Fibroblast of the conjunctiva (primary cell): ENCODE measurements at regions not wholly inside any gene's neighbourhood (a gene's known extent, or its start where the extent isn't known, plus 50 kb on each side); places are given as distances from the start of the nearest gene placed in this dataset.
"Not testable (repeated sequence)": the region's sequence is repeated elsewhere in the genome, so short reads cannot be mapped to it uniquely, and the experiment has no call there.

Experiments
- DNase-seq: peaks from one replicate; pipeline ENCODE4 v3.0.0-alpha.2; 2010; ENCODE audit warnings: low read depth

DNA sequence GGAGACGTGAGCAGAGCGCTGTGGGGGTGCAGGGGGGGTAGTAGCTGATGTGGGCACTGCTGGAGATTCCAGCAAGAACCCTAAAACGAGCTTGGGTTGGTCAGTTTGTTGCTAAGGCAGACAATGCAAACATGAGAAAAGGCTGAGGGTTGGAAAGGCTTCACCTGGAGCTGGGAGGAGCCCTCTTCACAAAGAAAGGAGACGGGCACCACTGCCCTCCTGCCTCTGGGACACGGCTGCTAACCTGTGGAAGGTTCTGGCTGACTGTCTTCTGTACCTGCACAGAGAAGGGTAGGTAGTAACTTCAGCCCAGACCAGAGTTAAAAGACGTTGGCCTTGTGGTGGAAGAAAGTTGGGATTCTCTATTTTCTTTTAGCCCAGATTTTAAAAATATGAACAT, 108.7 kb downstream of the SUCLA2 start:
- DNase-seq = no peak

DNA sequence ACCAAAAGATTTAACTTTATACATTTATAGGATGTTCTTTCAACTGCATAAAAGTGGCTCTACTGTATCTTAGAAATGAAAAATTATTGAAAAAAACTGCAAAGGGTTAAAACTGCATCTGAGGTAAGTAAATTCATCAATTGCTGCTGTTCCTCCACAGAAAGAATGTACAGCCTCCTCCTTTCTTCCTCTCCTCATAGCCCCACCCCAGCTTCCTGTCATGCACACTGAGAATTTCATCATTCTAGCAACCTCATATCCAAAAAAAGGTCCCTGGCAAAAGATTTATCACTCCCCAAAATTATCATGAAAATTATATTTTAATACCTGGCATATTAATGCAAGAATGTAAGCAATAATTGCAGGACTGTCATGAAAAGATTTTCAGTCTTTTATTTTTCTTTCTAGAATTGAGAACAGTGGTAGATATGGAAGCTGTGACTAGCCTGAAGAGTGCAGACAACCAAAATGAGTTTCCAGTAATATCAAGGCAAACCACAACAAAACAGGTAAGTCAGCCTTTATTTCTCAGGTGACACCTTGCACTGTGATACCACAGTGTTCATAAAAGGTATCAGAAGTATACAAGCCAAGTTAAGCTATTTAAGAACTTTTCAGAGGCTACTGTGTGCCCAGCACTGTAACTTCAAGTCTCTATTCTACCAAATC, 110.8 kb downstream of the SUCLA2 start:
- DNase-seq = no peak

DNA sequence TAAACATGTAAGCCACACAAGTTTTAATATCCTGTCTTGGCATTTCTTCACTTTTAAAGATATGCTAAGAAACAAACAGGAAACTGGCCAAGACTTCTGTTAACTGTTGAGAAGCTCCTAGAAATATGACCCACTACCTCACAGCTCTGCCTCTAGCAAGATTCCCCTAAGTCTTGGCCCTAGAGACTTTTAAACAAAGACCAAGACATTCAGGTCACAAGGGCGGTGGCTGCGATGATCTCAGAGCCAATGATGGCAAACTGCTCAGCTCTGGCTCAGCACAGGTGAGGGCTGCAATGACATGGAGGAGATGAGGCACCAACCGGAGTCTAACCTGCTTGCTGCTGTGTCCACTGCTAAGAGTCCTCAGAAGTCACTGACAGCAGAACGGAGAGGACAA, 114.8 kb downstream of the SUCLA2 start:
- DNase-seq = no peak

DNA sequence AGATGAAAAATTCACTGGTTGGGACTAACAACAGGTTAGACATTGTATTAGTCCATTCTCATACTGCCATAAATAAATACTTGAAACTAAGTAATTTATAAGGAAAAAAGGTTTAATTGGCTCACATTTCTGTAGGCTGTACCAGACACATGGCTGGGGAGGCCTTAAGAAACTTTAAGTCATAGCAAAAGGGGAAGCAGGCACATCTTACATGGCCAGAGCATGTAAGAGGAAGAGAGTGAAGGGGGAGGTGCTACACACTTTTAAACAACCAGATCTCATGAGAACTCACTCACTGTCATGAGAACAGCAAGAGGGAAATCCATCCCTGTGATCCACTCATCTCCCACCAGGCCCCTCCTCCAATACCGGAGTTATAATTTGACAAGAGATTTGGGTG, 125.9 kb downstream of the SUCLA2 start:
- no peak for DNase-seq

DNA sequence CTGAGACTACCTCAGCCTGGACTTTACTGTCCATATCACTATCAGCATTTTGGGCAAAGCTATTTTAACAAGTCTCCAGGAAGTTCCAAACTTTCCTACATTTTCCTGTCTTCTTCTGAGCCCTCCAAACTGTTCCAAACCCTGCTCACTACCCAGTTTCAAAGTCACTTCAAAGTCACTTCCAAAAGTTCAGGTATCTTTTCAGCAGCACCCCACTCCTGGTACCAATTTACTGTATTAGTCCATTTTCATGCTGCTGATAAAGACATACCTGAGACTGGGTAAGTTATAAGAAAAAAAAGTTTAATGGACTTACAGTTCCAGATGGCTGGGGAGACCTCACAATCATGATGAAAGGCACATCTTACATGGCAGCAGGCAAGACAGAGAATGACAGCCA, 127.1 kb downstream of the SUCLA2 start:
- not testable (repeated sequence) for DNase-seq

DNA sequence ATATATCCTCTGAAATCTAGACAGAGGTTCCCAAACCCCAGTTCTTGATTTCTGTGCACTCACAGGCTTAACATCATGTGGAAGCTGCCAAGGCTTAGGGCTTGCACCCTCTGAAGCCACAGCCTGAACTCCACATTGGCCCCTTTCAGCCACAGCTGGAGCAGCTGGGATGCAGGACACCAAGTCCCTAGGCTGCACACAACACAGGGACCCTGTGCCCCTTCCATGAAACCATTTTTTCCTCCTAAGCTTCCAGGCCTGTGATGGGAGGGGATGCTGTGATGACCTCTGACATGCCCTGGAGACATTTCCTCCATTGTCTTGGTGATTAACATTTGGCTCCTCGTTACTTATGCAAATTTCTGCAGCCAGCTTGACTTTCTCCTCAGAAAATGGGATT, 127.8 kb downstream of the SUCLA2 start:
- not testable (repeated sequence) for DNase-seq

DNA sequence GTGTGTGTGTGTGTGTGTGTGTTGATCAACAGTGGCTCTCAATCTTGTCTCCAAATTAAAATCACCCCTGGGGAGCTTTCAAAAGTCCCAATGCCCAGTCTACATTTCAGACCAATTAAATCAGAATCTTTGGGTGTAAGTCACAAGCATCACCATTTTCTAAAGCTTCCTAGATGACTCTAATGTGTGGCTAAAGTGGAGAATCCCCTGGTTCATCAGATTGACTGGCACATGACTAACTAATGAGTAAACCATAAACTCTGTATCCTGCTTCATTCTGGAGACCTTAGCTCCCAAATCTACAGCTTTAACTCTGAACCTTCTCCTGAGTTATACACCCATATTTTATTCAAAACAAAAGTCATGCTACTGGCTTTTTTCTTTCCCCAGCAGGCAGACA, 131.3 kb downstream of the SUCLA2 start:
- DNase-seq = no peak

DNA sequence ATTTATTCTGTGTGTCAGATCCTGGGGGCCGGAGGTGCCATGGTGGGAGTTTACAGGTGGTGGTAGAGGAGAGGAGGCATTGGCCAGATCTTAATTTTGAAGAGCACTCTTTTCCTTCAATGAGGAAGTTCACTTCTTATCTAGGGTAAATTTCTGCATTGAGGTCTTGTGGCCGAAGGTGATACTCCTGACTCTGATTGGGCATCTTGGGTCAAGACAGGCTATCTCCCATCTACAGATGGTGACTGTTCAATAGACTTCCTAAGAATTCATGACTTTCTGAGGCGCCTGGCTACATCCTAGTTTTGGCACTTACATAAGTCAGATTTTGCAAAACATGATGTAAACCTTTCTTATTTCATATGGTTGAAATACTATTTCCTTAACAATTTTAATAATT, 135.2 kb downstream of the SUCLA2 start:
- no peak for DNase-seq

DNA sequence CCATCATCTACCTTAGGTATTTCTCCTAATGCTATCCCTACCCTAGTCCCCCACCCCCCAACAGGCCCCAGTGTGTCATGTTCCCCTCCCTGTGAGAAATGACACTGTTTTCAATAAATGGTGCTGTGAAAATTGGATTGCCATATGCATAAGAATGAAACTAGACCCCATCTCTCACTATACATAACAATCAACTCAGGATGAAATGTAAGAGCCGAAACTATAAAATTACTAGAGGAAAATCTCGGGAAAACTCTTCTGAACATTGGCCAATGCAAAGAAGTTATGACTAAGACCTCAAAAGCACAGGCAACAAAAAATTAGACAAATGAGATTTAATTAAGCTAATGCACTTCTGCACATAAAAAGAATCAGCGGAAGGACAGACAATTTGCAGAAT, 138.2 kb downstream of the SUCLA2 start:
- DNase-seq = no peak

DNA sequence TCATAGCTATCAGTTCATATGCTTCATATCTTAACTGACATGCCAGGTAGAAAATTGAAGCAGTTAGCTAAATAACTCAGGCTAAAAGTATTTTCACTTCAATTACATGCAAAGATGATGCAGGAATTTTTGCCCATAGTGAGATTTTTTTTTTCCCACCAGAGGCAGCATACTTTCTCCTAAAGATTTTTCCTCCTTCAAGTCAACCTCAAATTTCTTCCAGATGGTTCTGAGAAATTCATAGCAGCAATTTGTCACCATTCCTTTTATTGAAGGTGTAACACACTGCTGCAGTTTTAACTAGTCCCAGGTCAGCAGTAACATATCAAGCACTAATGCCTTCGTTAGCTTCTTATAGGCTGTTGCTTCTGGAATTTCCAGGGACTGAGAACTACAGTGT, 141.9 kb downstream of the SUCLA2 start:
- DNase-seq = no peak

DNA sequence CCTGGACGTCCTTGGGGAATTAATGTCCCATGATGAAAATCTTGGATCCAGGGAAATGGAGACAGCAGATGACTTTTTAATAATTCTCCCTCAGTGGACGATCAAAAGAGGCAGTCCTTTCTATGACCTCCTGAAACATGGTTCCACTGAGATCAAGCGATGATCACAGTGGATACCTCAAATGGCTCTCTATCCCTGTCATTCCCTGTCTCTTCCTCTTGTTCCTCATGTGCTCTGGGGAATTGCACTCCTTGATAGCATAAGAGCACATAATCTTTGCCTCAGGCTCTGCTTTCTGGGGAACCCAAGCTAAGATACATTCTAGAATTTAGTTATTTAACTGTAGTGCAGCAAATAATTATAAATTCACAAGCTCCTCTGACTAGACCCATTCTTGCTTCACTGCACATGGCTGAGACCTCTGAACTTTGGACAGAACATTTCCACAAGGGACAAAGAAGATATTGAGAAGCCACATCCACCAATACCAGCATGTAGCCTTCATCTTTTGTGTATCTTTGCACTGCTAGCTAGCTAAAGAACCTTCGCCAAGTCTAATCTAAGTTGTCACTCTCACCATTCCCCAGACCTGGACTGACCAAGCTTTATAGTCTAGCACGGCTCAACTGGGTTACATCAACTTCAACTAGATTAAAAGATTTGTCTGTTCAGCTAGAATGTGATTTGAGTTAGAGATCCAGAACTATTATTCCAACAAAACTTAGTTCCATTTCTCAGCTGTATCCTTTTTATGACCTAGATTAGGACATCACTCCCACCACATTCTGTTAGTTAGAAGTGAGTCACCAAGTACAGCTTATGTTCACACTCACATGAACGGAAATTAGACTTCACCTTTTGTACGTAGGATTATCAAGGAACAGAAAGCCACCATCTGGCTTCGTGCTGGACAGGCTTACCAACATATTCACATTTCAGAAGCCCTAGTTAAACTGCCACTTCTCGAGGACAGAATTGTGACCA, 142.7 kb downstream of the SUCLA2 start:
- no peak for DNase-seq

DNA sequence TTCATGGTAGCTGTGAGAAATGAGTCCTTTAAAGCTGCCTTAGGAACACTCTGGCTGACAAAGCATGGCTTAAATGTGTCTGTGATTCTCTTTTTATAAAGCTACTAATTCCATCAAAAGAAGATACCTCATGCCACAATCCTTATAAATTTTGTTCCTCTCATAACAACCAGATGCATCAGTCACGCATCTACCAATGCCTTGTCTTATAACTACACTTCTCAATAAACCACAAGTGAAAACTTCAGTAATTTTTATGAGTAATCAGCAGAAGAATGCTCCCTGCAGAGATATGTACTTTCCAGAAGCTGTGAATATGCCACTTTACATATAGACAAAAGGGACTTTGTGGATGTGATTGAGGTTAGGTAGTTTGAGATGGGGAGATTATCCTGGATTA, 147.8 kb downstream of the SUCLA2 start:
- no peak for DNase-seq

DNA sequence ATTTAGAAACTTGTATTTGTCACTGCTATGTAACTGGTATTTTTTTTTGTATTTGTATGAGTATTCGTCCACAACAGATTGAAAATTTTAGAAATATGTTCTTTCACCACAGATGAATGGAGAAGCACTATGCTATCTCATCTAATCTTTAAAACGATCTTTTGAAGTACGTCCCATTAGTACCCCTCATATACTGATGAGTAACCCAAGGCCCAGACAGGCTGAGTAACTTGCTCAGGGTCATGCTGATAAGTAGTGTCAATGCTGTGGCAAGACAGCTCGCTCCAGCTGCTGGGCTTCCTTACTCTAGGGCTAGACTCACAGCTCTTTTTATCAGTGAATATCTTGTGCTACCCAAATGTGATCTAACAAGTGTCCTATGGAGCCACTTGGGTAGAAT, 154.2 kb downstream of the SUCLA2 start:
- no peak for DNase-seq

DNA sequence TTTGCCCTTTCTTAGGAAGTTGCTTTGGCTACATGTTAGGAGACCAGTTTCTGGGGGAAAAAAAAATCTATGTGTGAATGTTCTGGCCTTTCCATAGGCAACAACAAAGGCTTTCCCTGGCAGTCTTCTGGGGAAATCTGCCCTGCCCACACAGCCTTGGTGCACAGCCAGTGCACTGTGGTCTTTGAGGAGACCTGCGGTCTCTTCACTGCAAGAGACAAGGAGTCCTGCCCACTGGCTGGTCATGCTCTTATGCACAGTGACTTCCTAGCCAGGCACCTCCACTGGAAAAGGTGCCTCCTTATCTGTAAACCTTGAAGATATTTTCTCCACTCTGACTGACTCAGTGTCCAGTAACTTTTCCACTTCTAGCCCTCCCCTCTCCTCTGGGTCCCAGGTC, 155.1 kb downstream of the SUCLA2 start:
- no peak for DNase-seq

DNA sequence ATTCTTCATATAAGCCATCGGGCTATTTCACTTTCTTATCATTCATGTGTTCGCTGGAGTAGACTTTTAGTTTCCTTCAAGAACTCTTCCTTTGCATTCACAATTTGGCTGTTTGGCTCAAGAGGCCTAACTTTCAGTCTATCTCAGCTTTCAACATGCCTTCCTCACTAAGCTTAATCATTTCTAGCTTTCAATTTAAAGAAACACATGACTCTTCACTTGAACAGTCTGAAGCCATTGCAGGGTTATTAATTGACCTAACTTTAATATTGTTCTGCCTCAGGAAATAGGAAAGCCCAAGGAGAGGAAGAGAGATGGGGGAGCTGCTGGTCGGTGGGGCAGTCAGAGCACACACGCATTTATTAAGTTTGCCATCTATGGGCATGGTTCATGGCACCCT, 158.1 kb downstream of the SUCLA2 start:
- no peak for DNase-seq

DNA sequence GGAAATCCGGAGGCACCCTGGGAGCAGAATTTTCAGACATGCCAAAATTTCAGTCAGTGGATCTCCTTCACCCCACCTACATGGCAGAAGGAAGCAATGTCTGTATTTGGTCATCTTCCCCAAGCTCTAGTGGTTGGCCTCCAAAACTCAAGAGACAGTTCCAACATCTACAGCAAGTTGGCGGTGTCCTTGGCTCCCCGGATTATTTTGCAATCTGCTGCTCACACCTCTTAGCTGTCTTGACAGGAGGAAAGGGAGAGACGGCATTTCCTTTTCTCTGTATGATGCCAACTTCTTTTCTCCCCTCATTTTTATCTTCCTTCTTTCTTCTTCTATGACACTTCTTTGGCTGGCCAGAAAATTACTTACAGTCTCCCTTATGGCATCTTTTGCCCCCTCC, 159.9 kb downstream of the SUCLA2 start:
- no peak for DNase-seq

DNA sequence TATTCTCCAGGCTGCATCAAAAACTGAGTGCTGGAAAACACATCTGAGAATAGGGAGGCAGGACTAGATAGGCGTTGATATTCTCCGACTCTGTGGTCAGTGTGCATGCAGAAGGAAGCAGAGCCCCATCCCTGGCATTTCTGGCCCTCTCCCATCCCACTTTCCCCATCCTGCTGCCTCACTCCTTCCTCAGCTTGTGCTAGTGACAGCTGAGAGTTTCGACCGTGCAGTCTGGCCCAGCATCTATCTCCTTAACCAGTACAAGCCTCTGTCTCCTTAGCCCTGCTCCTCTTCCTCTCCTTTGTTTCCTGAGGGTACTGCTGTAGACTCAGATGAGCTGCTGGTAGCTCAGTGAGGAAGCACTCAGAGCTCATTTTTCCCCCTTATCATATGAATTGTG, 163.2 kb downstream of the SUCLA2 start:
- DNase-seq = no peak

DNA sequence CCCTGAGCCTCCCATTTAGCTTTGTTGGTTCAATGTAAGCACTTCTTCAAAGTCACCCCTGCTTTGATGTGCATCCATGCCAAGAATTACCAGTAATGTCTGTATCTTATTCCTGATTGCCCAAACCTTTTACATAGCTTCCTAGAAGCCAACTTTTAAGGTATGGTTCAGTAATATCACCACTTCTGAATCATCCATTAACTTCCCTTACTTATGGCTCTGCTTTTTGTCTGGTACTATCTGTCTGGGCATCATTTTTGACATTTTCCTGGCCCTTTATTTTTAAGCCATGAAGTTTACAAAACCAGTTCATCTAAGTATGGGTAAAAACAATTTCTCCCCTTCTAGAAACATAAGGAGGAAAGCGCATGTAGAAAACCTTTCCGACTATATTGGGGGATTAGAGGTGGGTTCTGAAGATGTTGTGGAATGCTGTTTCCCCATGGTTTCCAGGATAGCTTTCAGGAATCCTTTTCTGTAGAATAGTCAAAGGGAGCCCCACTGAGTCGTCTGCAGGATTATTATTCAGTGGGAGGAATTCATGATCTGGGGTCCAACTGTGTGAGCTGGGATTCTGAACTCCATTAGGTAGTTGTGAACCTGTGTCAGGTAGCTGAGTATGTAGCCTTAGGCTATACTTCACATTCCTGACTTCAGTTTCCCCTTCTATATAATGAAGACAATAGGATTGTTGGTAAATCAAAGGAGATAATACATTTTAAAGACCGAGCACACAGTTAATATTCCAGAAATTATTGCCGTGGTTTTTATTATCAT, 163.8 kb downstream of the SUCLA2 start:
- DNase-seq = no peak

DNA sequence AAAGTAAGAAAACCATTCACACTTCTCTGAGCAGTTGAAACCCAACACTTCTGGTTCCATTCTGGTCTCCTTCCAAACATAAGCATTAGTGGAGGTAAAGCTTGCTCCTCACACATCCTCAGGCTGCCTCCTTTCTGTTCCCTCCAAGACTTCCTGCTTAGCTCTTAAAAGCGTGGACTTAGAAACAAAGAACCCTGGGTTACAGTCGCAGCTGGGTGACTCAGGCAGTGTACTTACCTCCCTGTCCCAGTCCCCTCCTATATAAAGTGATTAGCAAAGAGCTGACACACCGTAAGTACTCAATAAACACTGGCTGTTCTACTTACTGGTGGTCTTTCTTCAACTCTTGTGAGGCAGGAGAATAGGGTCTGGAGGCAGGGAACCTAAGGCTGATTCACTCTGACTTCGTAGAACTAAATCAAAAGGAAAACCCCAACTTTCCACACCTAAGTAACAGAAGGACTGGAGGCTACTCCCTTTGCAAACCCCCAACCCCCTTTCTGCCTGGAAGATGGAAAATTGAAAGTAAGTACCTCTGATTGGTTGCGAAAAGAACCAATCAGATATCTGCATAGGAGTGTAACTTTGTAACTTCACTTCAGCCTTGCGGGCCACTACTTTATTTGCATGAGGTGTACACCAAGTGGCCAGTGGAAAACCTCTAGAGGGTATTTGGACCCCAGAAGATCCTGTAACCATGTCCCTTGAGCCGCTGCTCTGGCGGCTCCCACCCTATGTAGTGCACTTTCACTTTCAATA, 165.4 kb downstream of the SUCLA2 start:
- no peak for DNase-seq

DNA sequence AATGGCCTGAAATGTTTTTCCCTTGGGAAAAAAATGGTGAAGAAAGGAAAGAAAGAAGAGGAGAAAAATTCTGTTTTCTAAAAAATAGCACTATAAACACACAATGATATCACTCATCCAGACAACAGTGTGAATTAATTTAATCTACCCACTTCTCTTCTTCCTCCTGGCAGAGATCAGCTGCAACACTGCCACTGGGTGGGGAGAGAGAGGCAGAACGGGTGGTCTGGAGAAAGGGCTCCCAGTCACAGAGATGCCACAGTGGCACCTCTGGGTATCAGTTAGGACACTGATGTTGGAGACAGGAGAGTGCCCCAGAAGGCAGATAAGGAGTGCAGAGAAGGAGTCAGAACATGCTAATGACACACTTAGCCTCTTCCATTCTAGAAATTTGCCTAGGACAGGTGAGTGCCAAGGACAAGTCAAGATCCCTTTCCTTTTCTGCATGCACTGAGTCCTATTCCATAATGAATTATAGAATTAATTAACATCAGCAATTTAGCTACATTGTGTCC, 168.6 kb downstream of the SUCLA2 start:
- DNase-seq = no peak

DNA sequence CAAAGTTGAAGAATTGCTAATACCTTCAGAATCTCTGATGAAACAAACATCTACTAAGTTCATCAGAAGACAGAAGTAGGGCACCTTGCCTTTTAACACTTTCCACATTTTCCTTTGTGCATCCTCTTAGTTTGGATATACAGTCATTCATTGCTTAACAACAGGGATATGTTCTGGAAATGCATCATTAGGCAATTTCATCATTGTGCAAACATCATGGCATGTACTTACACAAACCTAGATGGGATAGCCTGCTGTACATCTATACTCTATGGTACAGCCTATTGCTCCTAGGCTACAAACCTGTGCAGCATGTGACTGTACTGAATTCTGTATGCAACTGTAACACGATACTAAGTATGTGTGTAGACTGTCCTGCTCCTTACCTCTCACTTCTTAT, 169.8 kb downstream of the SUCLA2 start:
- no peak for DNase-seq

DNA sequence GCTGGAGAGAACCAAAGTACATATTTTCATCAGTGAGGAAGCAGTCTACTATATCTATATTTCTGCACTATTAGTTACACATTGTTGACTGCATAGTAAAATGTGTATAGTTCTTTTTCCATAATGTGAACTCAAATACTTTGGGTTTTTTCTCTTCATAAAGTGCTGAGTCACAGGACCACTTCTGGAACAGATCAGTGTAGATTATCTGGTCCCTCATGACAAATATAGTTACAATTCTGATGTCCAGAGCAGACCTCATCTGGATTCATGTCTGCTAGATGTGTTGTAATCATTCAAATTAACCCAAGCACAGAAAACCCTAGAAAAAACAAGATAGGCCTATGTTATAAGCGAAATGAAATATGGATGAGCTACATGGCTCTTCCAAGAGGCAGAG, 171.4 kb downstream of the SUCLA2 start:
- no peak for DNase-seq
